ENCODE measurements at regions not wholly inside any gene's neighbourhood (a gene's known extent, or its start where the extent isn't known, plus 50 kb on each side); places are given as distances from the start of the nearest gene placed in this dataset.

DNA sequence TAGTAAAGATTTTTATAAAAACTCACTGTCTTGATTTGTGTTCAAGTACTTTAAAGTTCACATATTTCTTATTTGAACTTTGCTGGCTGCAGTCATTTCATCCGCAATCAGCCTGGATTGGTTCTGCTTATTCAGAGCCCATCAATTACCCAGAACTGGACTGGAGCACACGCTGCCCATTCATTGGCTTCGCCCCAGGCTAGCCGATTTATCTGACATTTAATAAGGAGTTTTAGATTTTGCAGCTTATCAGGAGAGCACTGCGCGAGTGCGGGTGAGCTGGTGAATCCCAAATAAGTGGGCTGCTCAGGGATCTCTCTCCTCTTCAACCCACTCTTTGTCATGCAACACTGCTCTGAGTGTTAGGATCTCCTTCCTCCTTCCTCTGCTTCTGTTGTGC, 166.0 kb upstream of the GPR26 start:
- Histone ChIP-seq H3K27ac (ENCODE audit: control insufficient read depth, insufficient read depth, low read length) (no peak overlapping the region), H3K9me1 (ENCODE audit: control insufficient read depth, extremely low read depth, insufficient read depth, low read length) (no peaks in the 10 kb centered on the region), H3K27me3 (ENCODE audit: control insufficient read depth, extremely low read depth, insufficient read depth, low read length) (no peaks in the 10 kb centered on the region), H3K4me3 (ENCODE audit: control insufficient read depth in 2 of 3, extremely low read depth in 1 of 3, insufficient read depth in 2 of 3, low read depth in 1 of 3, low read length in 3 of 3) (no peak overlapping the region), H2AFZ (ENCODE audit: control insufficient read depth, low read length) (no peak overlapping the region), H3K4me2 (ENCODE audit: control insufficient read depth, extremely low read depth, insufficient read depth, low read depth, low read length) (no peak overlapping the region), H3K36me3 (ENCODE audit: control insufficient read depth in 2 of 2, extremely low read depth in 1 of 2, insufficient read depth in 2 of 2, low read length in 2 of 2) (no peaks in the 10 kb centered on the region), H3K9me3 (ENCODE audit: control insufficient read depth, low read depth, low read length) (no peaks in the 10 kb centered on the region), H4K20me1 (ENCODE audit: control insufficient read depth, extremely low read depth, insufficient read depth, low read length) (no peaks in the 10 kb centered on the region), H3K4me1 (ENCODE audit: control insufficient read depth, extremely low read depth, insufficient read depth, low read length) (peaks cover 2% of the 10 kb centered on the region), H3K79me2 (ENCODE audit: control insufficient read depth, insufficient read depth, low read length) (no peaks in the 10 kb centered on the region), H3K9ac (ENCODE audit: control insufficient read depth, extremely low read depth, insufficient read depth, low read length) (no peak overlapping the region)
- FAIRE-seq (no peak), DNase-seq (ENCODE audit: low read depth, low spot score) (no peak)
- dilution Hi-C loops (cut with MboI; ENCODE audit: extremely low pct_ligation_motif_present, low sequenced_read_pairs) = no loop called here
- TF ChIP-seq, protein P1, sequence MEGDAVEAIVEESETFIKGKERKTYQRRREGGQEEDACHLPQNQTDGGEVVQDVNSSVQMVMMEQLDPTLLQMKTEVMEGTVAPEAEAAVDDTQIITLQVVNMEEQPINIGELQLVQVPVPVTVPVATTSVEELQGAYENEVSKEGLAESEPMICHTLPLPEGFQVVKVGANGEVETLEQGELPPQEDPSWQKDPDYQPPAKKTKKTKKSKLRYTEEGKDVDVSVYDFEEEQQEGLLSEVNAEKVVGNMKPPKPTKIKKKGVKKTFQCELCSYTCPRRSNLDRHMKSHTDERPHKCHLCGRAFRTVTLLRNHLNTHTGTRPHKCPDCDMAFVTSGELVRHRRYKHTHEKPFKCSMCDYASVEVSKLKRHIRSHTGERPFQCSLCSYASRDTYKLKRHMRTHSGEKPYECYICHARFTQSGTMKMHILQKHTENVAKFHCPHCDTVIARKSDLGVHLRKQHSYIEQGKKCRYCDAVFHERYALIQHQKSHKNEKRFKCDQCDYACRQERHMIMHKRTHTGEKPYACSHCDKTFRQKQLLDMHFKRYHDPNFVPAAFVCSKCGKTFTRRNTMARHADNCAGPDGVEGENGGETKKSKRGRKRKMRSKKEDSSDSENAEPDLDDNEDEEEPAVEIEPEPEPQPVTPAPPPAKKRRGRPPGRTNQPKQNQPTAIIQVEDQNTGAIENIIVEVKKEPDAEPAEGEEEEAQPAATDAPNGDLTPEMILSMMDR (optimal IDR thresholded peaks at IDR 0.05 in 1 of 3, IDR thresholded peaks at IDR 0.05 in 1 of 3, conservative IDR thresholded peaks at IDR 0.05 in 1 of 3; ENCODE audit: extremely low read depth in 1 of 3, insufficient read depth in 2 of 3, low read length in 3 of 3) = no peak
- no peak for TF ChIP-seq EZH2 (IDR thresholded peaks at IDR 0.05; ENCODE audit: low read length)

DNA sequence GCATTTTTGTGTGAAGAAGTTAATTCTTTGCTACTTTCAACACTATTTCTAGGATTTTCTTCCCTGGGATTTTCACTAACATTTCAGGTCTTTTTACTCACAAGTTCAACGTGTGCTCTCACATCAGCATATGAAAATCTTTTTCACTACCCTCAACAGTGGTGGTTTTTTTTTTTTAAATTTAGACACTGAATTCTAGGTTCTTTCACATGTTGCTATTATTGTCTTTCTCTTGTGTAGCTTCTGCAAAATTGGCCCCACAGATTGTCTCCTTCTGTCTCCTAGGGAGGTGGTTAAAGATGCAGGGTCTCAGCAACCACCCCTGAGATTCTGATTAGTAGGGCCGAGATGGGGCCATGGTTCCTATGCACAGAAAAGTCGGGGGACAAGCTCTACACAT, 165.0 kb upstream of the GPR26 start:
- Histone ChIP-seq H3K9me1 (ENCODE audit: control insufficient read depth, extremely low read depth, insufficient read depth, low read length) (no peaks in the 10 kb centered on the region), H4K20me1 (ENCODE audit: control insufficient read depth, extremely low read depth, insufficient read depth, low read length) (no peaks in the 10 kb centered on the region), H3K27ac (ENCODE audit: control insufficient read depth, insufficient read depth, low read length) (no peak overlapping the region), H3K36me3 (ENCODE audit: control insufficient read depth in 2 of 2, extremely low read depth in 1 of 2, insufficient read depth in 2 of 2, low read length in 2 of 2) (no peaks in the 10 kb centered on the region), H3K4me1 (ENCODE audit: control insufficient read depth, extremely low read depth, insufficient read depth, low read length) (peaks cover 2% of the 10 kb centered on the region), H3K9me3 (ENCODE audit: control insufficient read depth, low read depth, low read length) (no peaks in the 10 kb centered on the region), H3K4me3 (ENCODE audit: control insufficient read depth in 2 of 3, extremely low read depth in 1 of 3, insufficient read depth in 2 of 3, low read depth in 1 of 3, low read length in 3 of 3) (no peak overlapping the region), H3K4me2 (ENCODE audit: control insufficient read depth, extremely low read depth, insufficient read depth, low read depth, low read length) (no peak overlapping the region), H2AFZ (ENCODE audit: control insufficient read depth, low read length) (no peak overlapping the region), H3K27me3 (ENCODE audit: control insufficient read depth, extremely low read depth, insufficient read depth, low read length) (no peaks in the 10 kb centered on the region), H3K79me2 (ENCODE audit: control insufficient read depth, insufficient read depth, low read length) (no peaks in the 10 kb centered on the region), H3K9ac (ENCODE audit: control insufficient read depth, extremely low read depth, insufficient read depth, low read length) (no peak overlapping the region)
- dilution Hi-C loops (cut with MboI; ENCODE audit: extremely low pct_ligation_motif_present, low sequenced_read_pairs) = no loop called here
- FAIRE-seq (no peak), DNase-seq (ENCODE audit: low read depth, low spot score) (no peak)
- TF ChIP-seq EZH2 (IDR thresholded peaks at IDR 0.05; ENCODE audit: low read length) = no peak
- TF ChIP-seq, protein P1 (optimal IDR thresholded peaks at IDR 0.05 in 1 of 3, IDR thresholded peaks at IDR 0.05 in 1 of 3, conservative IDR thresholded peaks at IDR 0.05 in 1 of 3; ENCODE audit: extremely low read depth in 1 of 3, insufficient read depth in 2 of 3, low read length in 3 of 3) = no peak
